Right lobe of liver (tissue), 6 donors: ENCODE measurements at regions not wholly inside any gene's neighbourhood (a gene's known extent, or its start where the extent isn't known, plus 50 kb on each side); places are given as distances from the start of the nearest gene placed in this dataset.
"Not testable (repeated sequence)": the region's sequence is repeated elsewhere in the genome, so short reads cannot be mapped to it uniquely, and the experiment has no call there.

ENCODE experiments used
- ATAC-seq, 4 donors: fragments of 200-7000 bp; cut with Tn5 transposase; one replicate each; pipeline ENCODE4 v1.9.1; 2020; ENCODE audit warnings: mild to moderate bottlenecking in 4 of 4, moderate library complexity in 4 of 4
- DNase-seq, 3 donors: peaks; one replicate each; pipeline ENCODE4 v3.0.0-alpha.2; 2020
- H3K27ac ChIP-seq, 3 donors: fragments of 200-600 bp; one replicate each; pipeline ENCODE4 v1.8.0; 2022
- H3K27me3 ChIP-seq, 2 donors: fragments of 200-600 bp; one replicate each; pipeline ENCODE4 v1.8.0; 2022
- H3K36me3 ChIP-seq, 4 donors: fragments of 200-600 bp; sonication (generic) in 1 of 4; one replicate each; pipeline versions ENCODE4 v1.5.1 to v1.8.0; 2017 to 2022; ENCODE audit warnings: control low read depth in 1 of 4
- H3K4me1 ChIP-seq, 4 donors: fragments of 200-600 bp; sonication (generic) in 1 of 4; one replicate each; pipeline versions ENCODE4 v1.5.1 to v1.8.0; 2017 to 2022; ENCODE audit warnings: control low read depth in 1 of 4
- H3K4me3 ChIP-seq, 3 donors: fragments of 200-600 bp; one replicate each; pipeline ENCODE4 v1.8.0; 2022
- H3K9me3 ChIP-seq, 4 donors: fragments of 200-600 bp; sonication (generic) in 1 of 4; one replicate each; pipeline versions ENCODE4 v1.5.1 to v1.8.0; 2017 to 2022; ENCODE audit warnings: control low read depth in 1 of 4
- CTCF ChIP-seq, 4 donors: fragments of 200-600 bp in 3 of 4; fragments of 450-650 bp in 1 of 4; IDR thresholded peaks; one replicate each; pipeline versions ENCODE4 v1.5.1 to v1.8.0; 2016 to 2022; ENCODE audit warnings: antibody characterized with exemption in 4 of 4, mild to moderate bottlenecking in 2 of 4
- POLR2A ChIP-seq: fragments of 450-650 bp; IDR thresholded peaks from one replicate; pipeline ENCODE4 v1.6.1; 2017; ENCODE audit warnings: antibody characterized with exemption, mild to moderate bottlenecking
- WGBS: methylation state at CpG from one replicate; pipeline ENCODE4 v1.1.6; 2018; ENCODE audit warnings: low coverage, low lambda C conversion rate; ENCODE audit not compliant: insufficient coverage; ENCODE audit errors: missing lambda C conversion rate; 5-methylcytosine and 5-hydroxymethylcytosine counted together
- intact Hi-C, 2 donors: fragments of 100-400 bp; cut with DNase I; formaldehyde crosslinking; loops; one replicate each; pipeline versions ENCODE4 v1.11.2 to v1.14.1; 2022
- donor health status: DM: no; HTN: yes; CAD: no.
- donor health status: DM: no; HTN: no; CAD: no.
- donor health status: DM: no; HTN: no; CAD: no.
- donor health status: DM: no; HTN: yes; CAD: no.
- donor health status: DM: no; HTN: yes; CAD: no.

DNA sequence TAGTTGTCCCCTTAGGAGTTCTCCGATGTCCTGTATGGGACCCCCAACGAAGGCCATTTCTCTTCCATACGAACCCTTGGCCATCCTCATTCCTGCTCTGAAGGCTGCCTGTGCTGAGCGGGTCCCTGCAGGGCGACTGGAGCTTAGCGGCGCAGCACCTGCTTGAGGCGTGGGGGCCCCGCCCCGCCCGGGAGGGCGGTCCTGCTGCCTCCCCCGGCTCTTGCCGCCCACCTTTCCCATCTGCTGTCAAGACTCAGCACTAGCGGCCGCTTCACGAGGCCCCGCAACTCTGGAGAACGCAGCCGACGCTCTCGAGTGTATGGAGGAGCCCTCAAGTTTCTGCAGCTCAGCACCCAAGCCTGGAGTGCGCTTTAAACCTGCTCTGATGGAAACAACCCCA is 197.7 kb downstream of the TRIML1 start:
- ATAC-seq (no peak), DNase-seq (no peak)
- H3K36me3 ChIP-seq = no peaks in the 10 kb centered on the region
- H3K27me3 ChIP-seq = no peaks in the 10 kb centered on the region
- H3K4me3 ChIP-seq = no peak overlapping the region
- H3K27ac ChIP-seq = no peak overlapping the region
- intact Hi-C loops = no loop called here
- 66% methylated on average over 3 of the region's 23 CpGs for WGBS
- H3K9me3 ChIP-seq = no peaks in the 10 kb centered on the region
- no peaks in the 10 kb centered on the region for H3K4me1 ChIP-seq
- TF ChIP-seq POLR2A = no peak
- TF ChIP-seq CTCF (IDR thresholded peaks at IDR 0.05) = no peak

GRCh38 chr4:188341428-188341827 is 202.2 kb downstream of the TRIML1 start:
- Histone ChIP-seq H3K36me3 (no peaks in the 10 kb centered on the region), H3K27ac (no peak overlapping the region), H3K9me3 (no peaks in the 10 kb centered on the region), H3K4me3 (no peak overlapping the region), H3K27me3 (no peaks in the 10 kb centered on the region), H3K4me1 (no peaks in the 10 kb centered on the region)
- DNase-seq (no peak), ATAC-seq (no peak)
- intact Hi-C loops = no loop called here
- TF ChIP-seq POLR2A (no peak), CTCF (IDR thresholded peaks at IDR 0.05) (no peak)
- 68% methylated on average over 6 of the region's 7 CpGs for WGBS

DNA sequence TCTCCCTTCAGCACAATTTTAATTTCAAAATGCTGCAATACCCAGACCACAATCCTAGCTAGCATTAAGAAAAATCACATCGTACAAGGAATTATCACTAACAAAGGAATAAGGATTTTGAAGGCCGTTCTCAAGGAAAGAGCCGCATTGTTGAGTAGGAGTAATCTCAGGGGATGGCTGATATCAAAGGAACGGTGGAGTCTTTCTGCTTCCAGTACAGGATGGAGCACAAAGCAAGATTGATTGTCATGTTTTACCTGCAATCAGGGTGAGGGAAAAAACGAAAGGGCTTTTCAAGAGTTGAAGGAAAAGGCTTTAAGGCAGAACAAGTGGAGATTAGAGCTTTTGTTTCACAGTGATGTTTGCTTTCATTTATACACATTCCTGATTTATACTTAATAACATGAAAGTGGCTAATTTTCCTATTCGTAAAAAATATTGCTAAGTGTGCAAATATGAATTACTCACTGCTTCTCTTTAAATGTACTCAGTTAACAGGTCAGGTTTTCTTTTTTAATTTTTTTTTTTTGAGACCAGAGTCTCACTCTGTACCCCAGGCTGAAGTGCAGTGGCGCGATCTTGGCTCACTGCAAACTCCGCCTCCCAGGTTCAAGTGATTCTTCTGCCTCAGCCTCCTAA is 207.0 kb downstream of the TRIML1 start:
- no peak overlapping the region for H3K4me3 ChIP-seq
- no peaks in the 10 kb centered on the region for H3K9me3 ChIP-seq
- H3K36me3 ChIP-seq = no peaks in the 10 kb centered on the region
- DNase-seq = no peak
- H3K27me3 ChIP-seq = no peaks in the 10 kb centered on the region
- no peak for ATAC-seq
- TF ChIP-seq CTCF (IDR thresholded peaks at IDR 0.05) (no peak), POLR2A (no peak)
- WGBS = 59% methylated on average over 9 of the region's 9 CpGs
- H3K27ac ChIP-seq = no peak overlapping the region
- intact Hi-C loops = no loop called here
- H3K4me1 ChIP-seq = no peaks in the 10 kb centered on the region

- intact Hi-C loops = no loop called here
- WGBS = 36% methylated on average over 4 of the region's 4 CpGs
These were observed 208.1 kb downstream of the TRIML1 start for GRCh38 chr4:188347339-188347738.

DNA sequence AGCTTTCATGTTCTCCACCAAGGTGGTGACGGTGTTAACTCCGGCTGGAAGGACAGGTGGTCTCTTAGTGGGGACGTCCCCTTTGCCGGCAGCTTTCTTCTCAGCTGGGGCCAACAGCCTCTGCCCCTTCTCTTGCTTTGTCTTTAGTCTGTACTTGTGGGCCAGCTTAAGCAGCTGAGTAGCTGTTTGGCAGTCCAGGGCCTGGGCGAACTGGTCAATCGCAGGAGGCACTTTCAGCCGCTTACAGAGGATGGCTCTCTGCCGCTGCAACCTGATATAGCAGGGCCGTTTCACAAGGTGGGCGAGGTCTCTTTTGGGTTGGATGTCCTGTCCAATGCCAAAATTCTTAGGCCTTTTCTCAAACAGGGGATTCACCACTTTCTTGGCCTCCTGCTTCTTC is 210.3 kb downstream of the TRIML1 start:
- H3K27me3 ChIP-seq, H3K4me1 ChIP-seq, H3K36me3 ChIP-seq, H3K9me3 ChIP-seq, H3K27ac ChIP-seq, intact Hi-C loops, H3K4me3 ChIP-seq, ATAC-seq, DNase-seq: not testable (repeated sequence)
- 72% methylated on average over 9 of the region's 10 CpGs for WGBS

More at GRCh38 chr4:188347339-188347738, 208.1 kb downstream of the TRIML1 start:
- ATAC-seq = no peak
- no peaks in the 10 kb centered on the region for H3K27me3 ChIP-seq
- no peak overlapping the region for H3K27ac ChIP-seq
- no peaks in the 10 kb centered on the region for H3K4me1 ChIP-seq
- DNase-seq = no peak
- H3K4me3 ChIP-seq = no peak overlapping the region
- H3K36me3 ChIP-seq = no peaks in the 10 kb centered on the region
- no peaks in the 10 kb centered on the region for H3K9me3 ChIP-seq
- TF ChIP-seq POLR2A = no peak
- no peak for TF ChIP-seq CTCF (IDR thresholded peaks at IDR 0.05)
